Right lobe of liver (tissue), 6 donors: ENCODE measurements at regions not wholly inside any gene's neighbourhood (a gene's known extent, or its start where the extent isn't known, plus 50 kb on each side); places are given as distances from the start of the nearest gene placed in this dataset.
"Not testable (repeated sequence)": the region's sequence is repeated elsewhere in the genome, so short reads cannot be mapped to it uniquely, and the experiment has no call there.

ENCODE experiments used
- ATAC-seq, 4 donors: fragments of 200-7000 bp; cut with Tn5 transposase; one replicate each; pipeline ENCODE4 v1.9.1; 2020; ENCODE audit warnings: mild to moderate bottlenecking in 4 of 4, moderate library complexity in 4 of 4
- DNase-seq, 3 donors: peaks; one replicate each; pipeline ENCODE4 v3.0.0-alpha.2; 2020
- H3K27ac ChIP-seq, 3 donors: fragments of 200-600 bp; one replicate each; pipeline ENCODE4 v1.8.0; 2022
- H3K27me3 ChIP-seq, 2 donors: fragments of 200-600 bp; one replicate each; pipeline ENCODE4 v1.8.0; 2022
- H3K36me3 ChIP-seq, 4 donors: fragments of 200-600 bp; sonication (generic) in 1 of 4; one replicate each; pipeline versions ENCODE4 v1.5.1 to v1.8.0; 2017 to 2022; ENCODE audit warnings: control low read depth in 1 of 4
- H3K4me1 ChIP-seq, 4 donors: fragments of 200-600 bp; sonication (generic) in 1 of 4; one replicate each; pipeline versions ENCODE4 v1.5.1 to v1.8.0; 2017 to 2022; ENCODE audit warnings: control low read depth in 1 of 4
- H3K4me3 ChIP-seq, 3 donors: fragments of 200-600 bp; one replicate each; pipeline ENCODE4 v1.8.0; 2022
- H3K9me3 ChIP-seq, 4 donors: fragments of 200-600 bp; sonication (generic) in 1 of 4; one replicate each; pipeline versions ENCODE4 v1.5.1 to v1.8.0; 2017 to 2022; ENCODE audit warnings: control low read depth in 1 of 4
- CTCF ChIP-seq, 4 donors: fragments of 200-600 bp in 3 of 4; fragments of 450-650 bp in 1 of 4; IDR thresholded peaks; one replicate each; pipeline versions ENCODE4 v1.5.1 to v1.8.0; 2016 to 2022; ENCODE audit warnings: antibody characterized with exemption in 4 of 4, mild to moderate bottlenecking in 2 of 4
- POLR2A ChIP-seq: fragments of 450-650 bp; IDR thresholded peaks from one replicate; pipeline ENCODE4 v1.6.1; 2017; ENCODE audit warnings: antibody characterized with exemption, mild to moderate bottlenecking
- WGBS: methylation state at CpG from one replicate; pipeline ENCODE4 v1.1.6; 2018; ENCODE audit warnings: low coverage, low lambda C conversion rate; ENCODE audit not compliant: insufficient coverage; ENCODE audit errors: missing lambda C conversion rate; 5-methylcytosine and 5-hydroxymethylcytosine counted together
- intact Hi-C, 2 donors: fragments of 100-400 bp; cut with DNase I; formaldehyde crosslinking; loops; one replicate each; pipeline versions ENCODE4 v1.11.2 to v1.14.1; 2022
- donor health status: DM: no; HTN: yes; CAD: no.
- donor health status: DM: no; HTN: no; CAD: no.
- donor health status: DM: no; HTN: no; CAD: no.
- donor health status: DM: no; HTN: yes; CAD: no.
- donor health status: DM: no; HTN: yes; CAD: no.

- DNase-seq, result no peak
- intact Hi-C loops, result no loop called here
- no peak overlapping the region for H3K27ac ChIP-seq
- TF ChIP-seq POLR2A, result no peak
- TF ChIP-seq CTCF (IDR thresholded peaks at IDR 0.05), result peak; percentile 46 to 60 (median 50)
- ATAC-seq, result peak; percentile 52 to 61 (median 55)
- 7% methylated on average over 4 of the region's 4 CpGs for WGBS
- no peaks in the 10 kb centered on the region for H3K9me3 ChIP-seq
- H3K4me1 ChIP-seq, result no peaks in the 10 kb centered on the region
- H3K4me3 ChIP-seq, result no peak overlapping the region
- no peaks in the 10 kb centered on the region for H3K36me3 ChIP-seq
- H3K27me3 ChIP-seq, result no peaks in the 10 kb centered on the region
Observed at GRCh38 chr5:26329562-26330189, 708.7 kb downstream of the CDH9 start.

- 74% methylated on average over 5 of the region's 17 CpGs for WGBS
- H3K4me3 ChIP-seq, result no peak overlapping the region
- intact Hi-C loops, result no loop called here
- H3K27ac ChIP-seq, result no peak overlapping the region
- no peaks in the 10 kb centered on the region for H3K4me1 ChIP-seq
- DNase-seq, result no peak
- H3K27me3 ChIP-seq, result no peaks in the 10 kb centered on the region
- H3K36me3 ChIP-seq, result no peaks in the 10 kb centered on the region
- H3K9me3 ChIP-seq, result no peaks in the 10 kb centered on the region
- TF ChIP-seq POLR2A (no peak), CTCF (IDR thresholded peaks at IDR 0.05) (no peak)
- ATAC-seq, result peak in 1 of 4 donors; percentile 29
Observed at GRCh38 chr5:26326153-26326759, 712.1 kb downstream of the CDH9 start.

- H3K27me3 ChIP-seq, H3K9me3 ChIP-seq, H3K36me3 ChIP-seq, ATAC-seq, intact Hi-C loops, H3K4me3 ChIP-seq, DNase-seq, H3K4me1 ChIP-seq, H3K27ac ChIP-seq: not testable (repeated sequence)
- WGBS, result 59% methylated on average over 4 of the region's 11 CpGs
Observed at GRCh38 chr5:26325432-26325831, 713.0 kb downstream of the CDH9 start.

GRCh38 chr5:26324273-26324895 is 714.0 kb downstream of the CDH9 start:
- H3K4me3 ChIP-seq, H3K27ac ChIP-seq, H3K4me1 ChIP-seq, H3K36me3 ChIP-seq, H3K9me3 ChIP-seq, ATAC-seq, H3K27me3 ChIP-seq, intact Hi-C loops, DNase-seq: not testable (repeated sequence)
- WGBS, result 100% methylated on average over 3 of the region's 41 CpGs

- Histone ChIP-seq H3K4me1 (no peaks in the 10 kb centered on the region), H3K9me3 (no peaks in the 10 kb centered on the region), H3K36me3 (no peaks in the 10 kb centered on the region), H3K27ac (no peak overlapping the region), H3K27me3 (no peaks in the 10 kb centered on the region), H3K4me3 (no peak overlapping the region)
- 79% methylated on average over 6 of the region's 13 CpGs for WGBS
- intact Hi-C loops, result no loop called here
- no peak for TF ChIP-seq CTCF (IDR thresholded peaks at IDR 0.05)
- TF ChIP-seq POLR2A, result no peak
- DNase-seq, result no peak
- no peak for ATAC-seq
Observed at GRCh38 chr5:26323794-26324193, 714.6 kb downstream of the CDH9 start.
